Sigmoid colon (tissue), 4 donors: ENCODE measurements at regions not wholly inside any gene's neighbourhood (a gene's known extent, or its start where the extent isn't known, plus 50 kb on each side); places are given as distances from the start of the nearest gene placed in this dataset.

ENCODE experiments used
- POLR2A ChIP-seq, 2 donors: fragments of 450-650 bp; IDR thresholded peaks; one replicate each; pipeline ENCODE4 v1.6.1; 2016; ENCODE audit warnings: antibody characterized with exemption in 2 of 2, mild to moderate bottlenecking in 2 of 2, moderate library complexity in 2 of 2
- POLR2AphosphoS5 ChIP-seq, 4 donors: sonication (generic); formaldehyde crosslinking; IDR thresholded peaks; one replicate each; pipeline ENCODE4 v1.6.1; 2017; ENCODE audit warnings: antibody characterized with exemption in 4 of 4
- TF ChIP-seq, protein P1 (sequence below), 4 experiments: fragments of 450-650 bp in 3 of 4; fragments of 200-600 bp in 1 of 4; IDR thresholded peaks; one replicate each; pipeline ENCODE4 v1.5.1; 2016 to 2019; ENCODE audit warnings: antibody characterized with exemption in 4 of 4, mild to moderate bottlenecking in 3 of 4, moderate library complexity in 2 of 4

DNA sequence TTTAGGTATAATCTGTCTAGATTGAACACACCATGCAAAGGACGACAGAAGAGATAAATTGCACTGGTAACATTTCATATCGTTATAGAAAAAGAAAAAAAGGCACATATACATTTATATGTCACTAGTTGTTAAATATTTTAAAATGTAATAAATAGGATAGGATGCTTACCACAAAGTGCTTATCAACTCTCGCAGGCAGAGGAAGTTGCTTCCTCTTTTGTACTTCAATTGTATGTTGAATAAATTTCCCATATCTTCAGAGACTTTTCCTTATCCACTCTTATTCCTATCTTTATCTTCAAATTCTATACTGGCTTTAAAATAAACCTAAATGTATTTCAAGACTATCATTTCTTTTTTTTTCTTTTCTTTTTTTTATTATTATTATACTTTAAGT is 163.3 kb upstream of the SPOCK3 start:
- TF ChIP-seq POLR2A (IDR thresholded peaks at IDR 0.05) (no peak), POLR2AphosphoS5 (IDR thresholded peaks at IDR 0.05) (no peak)
- TF ChIP-seq, protein P1, sequence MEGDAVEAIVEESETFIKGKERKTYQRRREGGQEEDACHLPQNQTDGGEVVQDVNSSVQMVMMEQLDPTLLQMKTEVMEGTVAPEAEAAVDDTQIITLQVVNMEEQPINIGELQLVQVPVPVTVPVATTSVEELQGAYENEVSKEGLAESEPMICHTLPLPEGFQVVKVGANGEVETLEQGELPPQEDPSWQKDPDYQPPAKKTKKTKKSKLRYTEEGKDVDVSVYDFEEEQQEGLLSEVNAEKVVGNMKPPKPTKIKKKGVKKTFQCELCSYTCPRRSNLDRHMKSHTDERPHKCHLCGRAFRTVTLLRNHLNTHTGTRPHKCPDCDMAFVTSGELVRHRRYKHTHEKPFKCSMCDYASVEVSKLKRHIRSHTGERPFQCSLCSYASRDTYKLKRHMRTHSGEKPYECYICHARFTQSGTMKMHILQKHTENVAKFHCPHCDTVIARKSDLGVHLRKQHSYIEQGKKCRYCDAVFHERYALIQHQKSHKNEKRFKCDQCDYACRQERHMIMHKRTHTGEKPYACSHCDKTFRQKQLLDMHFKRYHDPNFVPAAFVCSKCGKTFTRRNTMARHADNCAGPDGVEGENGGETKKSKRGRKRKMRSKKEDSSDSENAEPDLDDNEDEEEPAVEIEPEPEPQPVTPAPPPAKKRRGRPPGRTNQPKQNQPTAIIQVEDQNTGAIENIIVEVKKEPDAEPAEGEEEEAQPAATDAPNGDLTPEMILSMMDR (IDR thresholded peaks at IDR 0.05), result no peak
